ENCODE measurements at regions not wholly inside any gene's neighbourhood (a gene's known extent, or its start where the extent isn't known, plus 50 kb on each side); places are given as distances from the start of the nearest gene placed in this dataset.
"Not testable (repeated sequence)": the region's sequence is repeated elsewhere in the genome, so short reads cannot be mapped to it uniquely, and the experiment has no call there.

GRCh38 chr7:35918217-35918616, 117.4 kb downstream of the SEPTIN7 start:
- not testable (repeated sequence) for TF ChIP-seq CTCF (IDR thresholded peaks at IDR 0.05 in 8 of 11, conservative IDR thresholded peaks at IDR 0.05 in 3 of 11); POLR2AphosphoS5 (IDR thresholded peaks at IDR 0.05)

All from spleen (tissue), 7 donors.